K562 (cell line): ENCODE measurements at regions not wholly inside any gene's neighbourhood (a gene's known extent, or its start where the extent isn't known, plus 50 kb on each side); places are given as distances from the start of the nearest gene placed in this dataset.

Experiments used
- ATAC-seq: fragments of 200-7000 bp; cut with Tn5 transposase; 3 replicates; pipeline ENCODE4 v1.9.1; 2020; ENCODE audit warnings: moderate library complexity
- BruUV-seq: library from RNA; stranded (reverse); fragments of 400-500 nt; replicated peaks from 2 replicates; lab custom pipeline; 2021; lab: Mats Ljungman, UMichigan
- CTCF ChIA-PET: fragments of 300-600 bp; formaldehyde crosslinking; extraction: SDS; loops from one replicate; lab custom pipeline; 2021; ENCODE audit warnings: low intra/inter-chr PET ratio; lab: Yijun Ruan, JAX
- POLR2A ChIA-PET: fragments of 300-600, 350-650 bp; sonication (Branson Sonifier 250); formaldehyde crosslinking; extraction: SDS; loops from one replicate; lab custom pipeline; 2021; ENCODE audit warnings: antibody characterized with exemption, inconsistent platforms; lab: Yijun Ruan, JAX
- DNase-seq, 4 experiments: peaks; one replicate each; pipeline versions ENCODE4 v3.0.0 to v3.0.0-alpha.2; 2011 to 2018; ENCODE audit warnings: low spot score in 3 of 4, mixed read lengths in 3 of 4; ENCODE audit errors: extremely low read depth in 1 of 4
- FAIRE-seq: peaks from 2 replicates; lab custom pipeline; 2011; peaks lifted over from hg19 to GRCh38; lab: Jason Lieb, UNC
- H2AFZ ChIP-seq: 2 replicates; pipeline ENCODE4 v1.6.0; 2011; ENCODE audit warnings: low read depth, low read length, control low read depth, inconsistent platforms
- H3K27ac ChIP-seq: fragments of 200-600 bp; 3 replicates; pipeline ENCODE4 v1.8.0; 2011; ENCODE audit warnings: low read depth, mild to moderate bottlenecking, control low read depth, inconsistent platforms, low read length, moderate library complexity, mixed read lengths; ENCODE audit errors: extremely low read depth
- H3K27me3 ChIP-seq, 2 experiments: fragments of 300-600 bp in 1 of 2; 2 replicates in 1 of 2; 3 replicates in 1 of 2; pipeline versions ENCODE4 v1.6.0 to v1.8.0; 2011; ENCODE audit warnings: inconsistent platforms in 2 of 2, low read length in 2 of 2, mild to moderate bottlenecking in 1 of 2, mixed read lengths in 1 of 2, moderate library complexity in 1 of 2; ENCODE audit not compliant: control insufficient read depth in 2 of 2, insufficient read depth in 2 of 2
- H3K36me3 ChIP-seq: fragments of 300-600 bp; 3 replicates; pipeline ENCODE4 v1.8.0; 2011; ENCODE audit warnings: mild to moderate bottlenecking, low read length, inconsistent platforms; ENCODE audit not compliant: control insufficient read depth, insufficient read depth
- H3K4me1 ChIP-seq, 2 experiments: fragments of 200-600 bp in 1 of 2; replicated peaks in 1 of 2; 2 replicates in 1 of 2; 3 replicates in 1 of 2; pipeline versions ENCODE4 v1.5.1 to v1.8.0; 2011; ENCODE audit warnings: inconsistent platforms in 2 of 2, low read length in 2 of 2, mild to moderate bottlenecking in 1 of 2, mixed read lengths in 1 of 2, moderate library complexity in 1 of 2; ENCODE audit not compliant: control insufficient read depth in 2 of 2, insufficient read depth in 2 of 2
- H3K4me2 ChIP-seq: 2 replicates; pipeline ENCODE4 v1.6.1; 2011; ENCODE audit warnings: low read length, control low read depth, inconsistent platforms, mixed read lengths; ENCODE audit not compliant: insufficient read depth
- H3K4me3 ChIP-seq: fragments of 200-600 bp; sonication (generic), shearing (Covaris generic); 2 replicates; pipeline ENCODE4 v1.5.1; 2016; ENCODE audit warnings: control low read depth, inconsistent platforms
- H3K79me2 ChIP-seq: fragments of 200-600 bp; 3 replicates; pipeline ENCODE4 v1.8.0; 2011; ENCODE audit warnings: low read length, inconsistent platforms; ENCODE audit not compliant: control insufficient read depth, insufficient read depth
- H3K9ac ChIP-seq, 2 experiments: 2 replicates each; pipeline versions ENCODE4 v1.6.0 to v1.6.1; 2011; ENCODE audit warnings: low read depth in 2 of 2, low read length in 2 of 2, control low read depth in 1 of 2, inconsistent platforms in 1 of 2, mild to moderate bottlenecking in 1 of 2, mixed read lengths in 1 of 2; ENCODE audit not compliant: insufficient read depth in 1 of 2
- H3K9me1 ChIP-seq: one replicate; pipeline ENCODE4 v1.6.0; 2011; ENCODE audit warnings: inconsistent platforms, mild to moderate bottlenecking, low read length, moderate library complexity; ENCODE audit not compliant: control insufficient read depth, insufficient read depth
- H3K9me3 ChIP-seq: replicated peaks from 2 replicates; pipeline ENCODE4 v1.5.1; 2011; ENCODE audit warnings: low read depth, low read length, inconsistent platforms; ENCODE audit not compliant: control insufficient read depth, insufficient read depth
- H4K20me1 ChIP-seq: replicated peaks from 2 replicates; pipeline ENCODE4 v1.6.1; 2011; ENCODE audit warnings: low read length, inconsistent platforms, mixed read lengths; ENCODE audit not compliant: control insufficient read depth, insufficient read depth
- AFF4 ChIP-seq: sonication (generic); formaldehyde crosslinking; IDR thresholded peaks from 2 replicates; pipeline ENCODE4 v1.8.0; 2023; ENCODE audit warnings: mild to moderate bottlenecking, missing genetic modification reagents
- ARID4B ChIP-seq: sonication (generic); formaldehyde crosslinking; IDR thresholded peaks from 2 replicates; pipeline ENCODE4 v1.8.0; 2022; ENCODE audit warnings: mild to moderate bottlenecking, missing genetic modification reagents
- BACH1 ChIP-seq: fragments of 200-800 bp; sonication (Bioruptor generic); IDR thresholded peaks from 2 replicates; pipeline ENCODE4 v1.6.1; 2016; ENCODE audit warnings: missing genetic modification characterization, missing compliant biosample characterization
- CBFA2T3 ChIP-seq: fragments of 450-650 bp; IDR thresholded peaks from 2 replicates; pipeline ENCODE4 v1.6.1; 2017
- CCNT2 ChIP-seq: IDR thresholded peaks from 2 replicates; pipeline ENCODE4 v1.6.1; 2011; ENCODE audit warnings: borderline replicate concordance, low read depth, mild to moderate bottlenecking, moderate library complexity, mixed read lengths, low read length; ENCODE audit not compliant: insufficient read length; ENCODE audit errors: extremely low read depth
- CEBPB ChIP-seq: fragments of 450-650 bp; IDR thresholded peaks from 2 replicates; pipeline ENCODE4 v1.6.1; 2016; ENCODE audit warnings: missing genetic modification characterization, missing compliant biosample characterization
- KLF1 ChIP-seq: fragments of 450-650 bp; IDR thresholded peaks from 2 replicates; pipeline ENCODE4 v1.6.1; 2016; ENCODE audit warnings: missing genetic modification characterization, missing compliant biosample characterization
- MCM2 ChIP-seq: fragments of 450-650 bp; IDR thresholded peaks from 2 replicates; pipeline ENCODE4 v1.6.1; 2017; ENCODE audit warnings: low read depth, mild to moderate bottlenecking
- NFRKB ChIP-seq: fragments of 450-650 bp; IDR thresholded peaks from 2 replicates; pipeline ENCODE4 v1.6.1; 2016; ENCODE audit warnings: low read depth
- NONO ChIP-seq, 2 experiments: fragments of 200-400 bp in 1 of 2; fragments of 450-650 bp in 1 of 2; formaldehyde crosslinking in 1 of 2; IDR thresholded peaks; 2 replicates each; pipeline ENCODE4 v1.6.1; 2017; ENCODE audit warnings: low read depth in 2 of 2, mild to moderate bottlenecking in 2 of 2, moderate library complexity in 2 of 2, low read length in 1 of 2
- POLR3G ChIP-seq: IDR thresholded peaks from 2 replicates; pipeline ENCODE4 v1.6.1; 2011; ENCODE audit not compliant: insufficient read length, insufficient replicate concordance; ENCODE audit errors: extremely low read depth
- RBFOX2 ChIP-seq: fragments of 200-400 bp; formaldehyde crosslinking; IDR thresholded peaks from 2 replicates; pipeline ENCODE4 v1.6.1; 2017; ENCODE audit warnings: low read depth, mild to moderate bottlenecking, low read length, moderate library complexity
- RBM14 ChIP-seq: fragments of 200-400 bp; formaldehyde crosslinking; IDR thresholded peaks from 2 replicates; pipeline ENCODE4 v1.6.1; 2018; ENCODE audit warnings: low read depth, mild to moderate bottlenecking, low read length, moderate library complexity, borderline replicate concordance; ENCODE audit not compliant: insufficient read depth
- USF2 ChIP-seq: sonication (generic); formaldehyde crosslinking; IDR thresholded peaks from 2 replicates; pipeline ENCODE4 v1.5.0; 2020; ENCODE audit warnings: missing genetic modification reagents
- ZNF699 ChIP-seq: fragments of 250-450 bp; sonication (Bioruptor Pico); IDR thresholded peaks from 2 replicates; pipeline ENCODE4 v1.8.0; 2021; ENCODE audit warnings: mild to moderate bottlenecking, moderate library complexity; ENCODE audit not compliant: insufficient replicate concordance
- WGBS: fragments of 100-300 bp; shearing (Covaris generic); methylation state at CpG from one replicate; pipeline ENCODE4 v1.1.6; 2016; ENCODE audit warnings: low coverage, mixed read lengths; ENCODE audit not compliant: insufficient coverage; ENCODE audit errors: missing lambda C conversion rate; 5-methylcytosine and 5-hydroxymethylcytosine counted together
- in situ Hi-C: fragments of 300-500 bp; cut with MboI; formaldehyde crosslinking; loops from 4 replicates; pipeline ENCODE4 v1.15.0; 2018; ENCODE audit warnings: inconsistent platforms, mixed read lengths
- intact Hi-C: fragments of 100-400 bp; cut with micrococcal nuclease; formaldehyde crosslinking; loops from 2 replicates; pipeline ENCODE4 v1.14.2; 2022

GRCh38 chr10:89915021-89915420 is 213.6 kb downstream of the KIF20B start:
- H3K79me2 ChIP-seq = no peaks in the 10 kb centered on the region
- no peak overlapping the region for H3K4me2 ChIP-seq
- ChIA-PET POLR2A (interaction anchor here (0.6 kb wide), 2 partner anchors 8 to 1435 kb away, joined by 3 read pairs; no protein-coding TSS in a partner anchor), CTCF (no interaction called here)
- no peaks in the 10 kb centered on the region for H3K27me3 ChIP-seq
- no peaks in the 10 kb centered on the region for H3K9me3 ChIP-seq
- no peaks in the 10 kb centered on the region for H3K9me1 ChIP-seq
- no peak overlapping the region for H3K9ac ChIP-seq
- H3K27ac ChIP-seq = no peak overlapping the region
- H2AFZ ChIP-seq = no peak overlapping the region
- FAIRE-seq = no peak
- 0% methylated on average over 2 of the region's 2 CpGs for WGBS
- BruUV-seq = no TSS peak
- no peaks in the 10 kb centered on the region for H3K4me1 ChIP-seq
- H3K36me3 ChIP-seq = no peaks in the 10 kb centered on the region
- ATAC-seq = no peak
- H3K4me3 ChIP-seq = no peak overlapping the region
- in situ Hi-C loops (no loop called here), intact Hi-C loops (no loop called here)
- H4K20me1 ChIP-seq = no peaks in the 10 kb centered on the region
- DNase-seq = no peak
- no peak for TF ChIP-seq CCNT2
- TF ChIP-seq NONO (IDR thresholded peaks at IDR 0.05; ENCODE audit: low read depth in 2 of 2, low read length in 1 of 2) = no peak
- no peak for TF ChIP-seq NFRKB
- TF ChIP-seq RBFOX2 = no peak
- TF ChIP-seq BACH1 = no peak
- no peak for TF ChIP-seq MCM2
- TF ChIP-seq KLF1 = no peak
- no peak for TF ChIP-seq CEBPB (tag)
- TF ChIP-seq ARID4B = no peak
- TF ChIP-seq CBFA2T3 = no peak
- TF ChIP-seq RBM14 = no peak
- TF ChIP-seq POLR3G = no peak
- TF ChIP-seq AFF4 (CRISPR knock-in tag) = no peak
- TF ChIP-seq ZNF699 (CRISPR knock-in tag) = no peak
- TF ChIP-seq USF2 (CRISPR knock-in tag) = no peak
